Right lobe of liver (tissue), 6 donors: ENCODE measurements at regions not wholly inside any gene's neighbourhood (a gene's known extent, or its start where the extent isn't known, plus 50 kb on each side); places are given as distances from the start of the nearest gene placed in this dataset.

ENCODE experiments used
- ATAC-seq, 4 donors: fragments of 200-7000 bp; cut with Tn5 transposase; one replicate each; pipeline ENCODE4 v1.9.1; 2020; ENCODE audit warnings: mild to moderate bottlenecking in 4 of 4, moderate library complexity in 4 of 4
- DNase-seq, 3 donors: peaks; one replicate each; pipeline ENCODE4 v3.0.0-alpha.2; 2020
- H3K27ac ChIP-seq, 3 donors: fragments of 200-600 bp; one replicate each; pipeline ENCODE4 v1.8.0; 2022
- H3K27me3 ChIP-seq, 2 donors: fragments of 200-600 bp; one replicate each; pipeline ENCODE4 v1.8.0; 2022
- H3K36me3 ChIP-seq, 4 donors: fragments of 200-600 bp; sonication (generic) in 1 of 4; one replicate each; pipeline versions ENCODE4 v1.5.1 to v1.8.0; 2017 to 2022; ENCODE audit warnings: control low read depth in 1 of 4
- H3K4me1 ChIP-seq, 4 donors: fragments of 200-600 bp; sonication (generic) in 1 of 4; one replicate each; pipeline versions ENCODE4 v1.5.1 to v1.8.0; 2017 to 2022; ENCODE audit warnings: control low read depth in 1 of 4
- H3K4me3 ChIP-seq, 3 donors: fragments of 200-600 bp; one replicate each; pipeline ENCODE4 v1.8.0; 2022
- H3K9me3 ChIP-seq, 4 donors: fragments of 200-600 bp; sonication (generic) in 1 of 4; one replicate each; pipeline versions ENCODE4 v1.5.1 to v1.8.0; 2017 to 2022; ENCODE audit warnings: control low read depth in 1 of 4
- POLR2A ChIP-seq: fragments of 450-650 bp; IDR thresholded peaks from one replicate; pipeline ENCODE4 v1.6.1; 2017; ENCODE audit warnings: antibody characterized with exemption, mild to moderate bottlenecking
- WGBS: methylation state at CpG from one replicate; pipeline ENCODE4 v1.1.6; 2018; ENCODE audit warnings: low coverage, low lambda C conversion rate; ENCODE audit not compliant: insufficient coverage; ENCODE audit errors: missing lambda C conversion rate; 5-methylcytosine and 5-hydroxymethylcytosine counted together
- intact Hi-C, 2 donors: fragments of 100-400 bp; cut with DNase I; formaldehyde crosslinking; loops; one replicate each; pipeline versions ENCODE4 v1.11.2 to v1.14.1; 2022
- TF ChIP-seq, protein P1 (sequence below), 4 donors: fragments of 200-600 bp in 3 of 4; fragments of 450-650 bp in 1 of 4; IDR thresholded peaks; one replicate each; pipeline versions ENCODE4 v1.5.1 to v1.8.0; 2016 to 2022; ENCODE audit warnings: antibody characterized with exemption in 4 of 4, mild to moderate bottlenecking in 2 of 4
- donor health status: DM: no; HTN: yes; CAD: no.
- donor health status: DM: no; HTN: no; CAD: no.
- donor health status: DM: no; HTN: no; CAD: no.
- donor health status: DM: no; HTN: yes; CAD: no.
- donor health status: DM: no; HTN: yes; CAD: no.

DNA sequence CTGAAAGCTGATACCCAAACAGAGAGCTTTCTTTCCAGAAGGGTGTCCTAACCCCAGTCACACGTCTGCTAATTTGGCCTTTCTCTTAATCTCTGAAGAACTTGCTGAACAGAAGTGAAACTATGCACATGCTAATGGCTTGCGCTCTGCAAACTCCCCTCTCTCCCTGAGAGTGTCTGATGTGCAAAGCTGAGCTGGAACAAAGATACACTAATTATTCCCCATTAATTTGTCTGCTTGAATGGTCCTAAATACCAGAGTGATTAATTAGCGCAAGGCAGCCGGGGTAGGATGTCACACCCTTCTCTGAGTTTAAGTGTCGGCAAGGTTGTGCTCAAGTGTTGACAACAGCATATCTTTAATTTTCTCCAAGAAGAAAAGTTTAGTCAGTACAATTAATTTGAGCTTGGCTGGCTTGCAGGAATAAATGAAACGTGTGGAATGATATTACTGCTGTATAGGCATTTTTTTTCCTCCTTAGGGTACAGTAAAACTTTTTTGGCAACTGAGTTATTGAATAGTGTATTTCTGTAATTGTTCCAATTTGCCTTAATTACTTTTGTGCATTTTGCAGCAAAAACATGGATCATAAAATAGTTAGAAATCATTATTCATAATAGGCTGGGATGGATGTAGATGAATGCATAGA is 715.9 kb upstream of the POU3F2 start:
- H3K9me3 ChIP-seq: no peaks in the 10 kb centered on the region
- H3K4me3 ChIP-seq: no peak overlapping the region
- no peak overlapping the region for H3K27ac ChIP-seq
- WGBS: 35% methylated on average over 6 of the region's 6 CpGs
- no peaks in the 10 kb centered on the region for H3K36me3 ChIP-seq
- no peaks in the 10 kb centered on the region for H3K4me1 ChIP-seq
- H3K27me3 ChIP-seq: no peaks in the 10 kb centered on the region
- ATAC-seq: no peak
- TF ChIP-seq, protein P1, sequence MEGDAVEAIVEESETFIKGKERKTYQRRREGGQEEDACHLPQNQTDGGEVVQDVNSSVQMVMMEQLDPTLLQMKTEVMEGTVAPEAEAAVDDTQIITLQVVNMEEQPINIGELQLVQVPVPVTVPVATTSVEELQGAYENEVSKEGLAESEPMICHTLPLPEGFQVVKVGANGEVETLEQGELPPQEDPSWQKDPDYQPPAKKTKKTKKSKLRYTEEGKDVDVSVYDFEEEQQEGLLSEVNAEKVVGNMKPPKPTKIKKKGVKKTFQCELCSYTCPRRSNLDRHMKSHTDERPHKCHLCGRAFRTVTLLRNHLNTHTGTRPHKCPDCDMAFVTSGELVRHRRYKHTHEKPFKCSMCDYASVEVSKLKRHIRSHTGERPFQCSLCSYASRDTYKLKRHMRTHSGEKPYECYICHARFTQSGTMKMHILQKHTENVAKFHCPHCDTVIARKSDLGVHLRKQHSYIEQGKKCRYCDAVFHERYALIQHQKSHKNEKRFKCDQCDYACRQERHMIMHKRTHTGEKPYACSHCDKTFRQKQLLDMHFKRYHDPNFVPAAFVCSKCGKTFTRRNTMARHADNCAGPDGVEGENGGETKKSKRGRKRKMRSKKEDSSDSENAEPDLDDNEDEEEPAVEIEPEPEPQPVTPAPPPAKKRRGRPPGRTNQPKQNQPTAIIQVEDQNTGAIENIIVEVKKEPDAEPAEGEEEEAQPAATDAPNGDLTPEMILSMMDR (IDR thresholded peaks at IDR 0.05): no peak
- TF ChIP-seq POLR2A: no peak
- no peak for DNase-seq
- intact Hi-C loops: no loop called here

DNA sequence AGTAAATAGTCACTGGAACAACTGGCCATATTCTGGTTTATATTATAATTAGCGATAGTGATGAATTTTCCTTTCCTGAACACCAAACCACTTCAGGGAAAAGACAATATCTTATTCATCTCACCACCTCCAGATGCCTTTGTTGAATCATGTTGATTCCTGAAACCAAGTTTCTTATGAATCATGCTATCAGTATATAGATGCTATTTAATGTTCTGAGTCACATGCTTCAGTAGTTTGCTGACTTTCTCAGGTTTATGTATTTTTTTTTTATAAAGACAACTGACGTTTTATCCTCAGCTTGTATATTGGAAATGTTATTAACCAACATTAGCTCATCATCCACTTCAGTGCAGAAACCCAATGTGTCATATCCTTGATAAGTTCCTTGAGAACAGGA is 710.2 kb upstream of the POU3F2 start:
- intact Hi-C loops: no loop called here
- ATAC-seq: no peak
- 31% methylated on average over 2 of the region's 2 CpGs for WGBS

DNA sequence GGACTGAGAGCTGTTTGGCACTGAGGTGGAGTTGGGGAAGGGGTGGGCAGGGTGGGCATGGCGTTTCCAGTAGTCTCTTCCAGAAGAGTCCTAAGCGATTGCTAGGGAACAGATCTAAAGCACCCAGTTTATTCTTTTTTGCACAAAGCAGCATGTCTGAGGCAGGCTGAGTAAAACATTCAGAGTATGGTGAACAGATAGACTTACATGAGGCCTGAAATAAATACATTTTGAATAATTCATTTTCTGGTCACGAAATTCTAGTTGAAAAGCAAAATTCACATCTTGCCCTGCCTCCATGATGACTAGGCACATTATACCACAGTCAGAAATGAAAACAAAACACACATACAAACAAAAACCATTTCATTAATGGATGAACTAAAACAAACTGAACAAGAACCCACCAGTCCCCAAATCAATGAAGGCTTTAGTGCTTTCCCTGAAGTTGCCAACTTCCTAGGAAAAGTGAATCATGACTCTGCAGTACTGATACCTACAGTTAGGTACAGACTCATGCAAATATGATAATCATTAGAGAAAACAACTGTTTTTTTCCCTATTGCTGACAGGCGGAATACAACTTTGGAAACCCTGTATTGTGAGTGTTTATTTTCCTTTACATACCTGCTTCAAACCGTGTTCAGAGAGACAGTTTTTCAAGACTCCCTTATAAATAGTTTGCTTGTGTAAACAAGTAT is 702.9 kb upstream of the POU3F2 start:
- Histone ChIP-seq H3K27me3 (no peaks in the 10 kb centered on the region), H3K36me3 (no peaks in the 10 kb centered on the region), H3K27ac (no peak overlapping the region), H3K9me3 (no peaks in the 10 kb centered on the region), H3K4me3 (no peak overlapping the region), H3K4me1 (no peaks in the 10 kb centered on the region)
- intact Hi-C loops: no loop called here
- no peak for ATAC-seq
- 28% methylated on average over 5 of the region's 5 CpGs for WGBS
- DNase-seq: no peak
- no peak for TF ChIP-seq POLR2A
- TF ChIP-seq, protein P1 (IDR thresholded peaks at IDR 0.05): no peak

More for the DNA sequence above, 710.2 kb upstream of the POU3F2 start:
- Histone ChIP-seq H3K36me3 (no peaks in the 10 kb centered on the region), H3K9me3 (no peaks in the 10 kb centered on the region), H3K4me1 (no peaks in the 10 kb centered on the region), H3K27ac (no peak overlapping the region), H3K27me3 (no peaks in the 10 kb centered on the region), H3K4me3 (no peak overlapping the region)
- TF ChIP-seq, protein P1 (IDR thresholded peaks at IDR 0.05): no peak
- TF ChIP-seq POLR2A: no peak
- DNase-seq: no peak

DNA sequence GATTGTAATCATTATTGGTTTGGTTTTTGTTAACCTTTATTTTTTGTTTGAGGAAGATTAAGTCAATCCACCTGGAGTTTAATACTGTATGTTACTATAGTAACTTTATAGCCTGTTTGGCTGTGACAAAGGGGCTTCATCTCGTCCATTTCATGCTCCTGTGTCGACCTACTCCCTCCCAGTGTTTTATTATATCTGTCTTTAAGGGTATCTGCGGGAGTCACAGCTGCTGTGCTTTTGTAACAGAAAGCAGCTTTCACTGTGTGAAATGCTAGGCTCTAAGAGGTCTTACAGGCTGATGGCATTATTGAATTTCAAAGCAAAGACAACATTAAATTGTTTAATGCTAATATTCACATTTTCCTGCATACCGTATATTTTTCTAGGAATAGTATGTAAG is 698.0 kb upstream of the POU3F2 start:
- ATAC-seq (no peak), DNase-seq (no peak)
- intact Hi-C loops: no loop called here
- WGBS: 7% methylated on average over 4 of the region's 4 CpGs
- H3K36me3 ChIP-seq: no peaks in the 10 kb centered on the region
- H3K9me3 ChIP-seq: no peaks in the 10 kb centered on the region
- H3K27ac ChIP-seq: no peak overlapping the region
- TF ChIP-seq POLR2A: no peak
- TF ChIP-seq, protein P1 (IDR thresholded peaks at IDR 0.05): no peak
- H3K4me1 ChIP-seq: no peaks in the 10 kb centered on the region
- no peak overlapping the region for H3K4me3 ChIP-seq
- H3K27me3 ChIP-seq: no peaks in the 10 kb centered on the region
